K562 (cell line): ENCODE measurements at regions not wholly inside any gene's neighbourhood (a gene's known extent, or its start where the extent isn't known, plus 50 kb on each side); places are given as distances from the start of the nearest gene placed in this dataset.

Source experiments
- CBFA2T3 ChIP-seq: fragments of 450-650 bp; IDR thresholded peaks from 2 replicates; pipeline ENCODE4 v1.6.1; 2017
- CBFB ChIP-seq: sonication (generic); formaldehyde crosslinking; IDR thresholded peaks from 2 replicates; pipeline ENCODE4 v1.4.0; 2020; ENCODE audit warnings: mild to moderate bottlenecking, missing genetic modification reagents
- DNMT1 ChIP-seq: fragments of 450-650 bp; IDR thresholded peaks from 2 replicates; pipeline ENCODE4 v1.6.1; 2016; ENCODE audit warnings: antibody characterized with exemption, mild to moderate bottlenecking
- GMEB1 ChIP-seq: fragments of 250-450 bp; sonication (Bioruptor Pico); IDR thresholded peaks from 2 replicates; pipeline ENCODE4 v1.4.0; 2020; ENCODE audit warnings: mild to moderate bottlenecking
- HDAC2 ChIP-seq: fragments of 450-650 bp; IDR thresholded peaks from 2 replicates; pipeline ENCODE4 v1.6.1; 2016; ENCODE audit warnings: mild to moderate bottlenecking
- LEF1 ChIP-seq: fragments of 450-650 bp; IDR thresholded peaks from 2 replicates; pipeline ENCODE4 v1.6.1; 2016; ENCODE audit warnings: mild to moderate bottlenecking
- MBD2 ChIP-seq: sonication (generic); IDR thresholded peaks from 2 replicates; pipeline ENCODE4 v1.6.1; 2016; ENCODE audit warnings: low read depth, borderline replicate concordance
- MEF2D ChIP-seq: conservative IDR thresholded peaks from 2 replicates; pipeline ENCODE4 v1.6.1; 2016; ENCODE audit warnings: low read depth, missing genetic modification characterization, missing compliant biosample characterization
- NCOA4 ChIP-seq: fragments of 450-650 bp; IDR thresholded peaks from 2 replicates; pipeline ENCODE4 v1.6.1; 2018; ENCODE audit warnings: mild to moderate bottlenecking; ENCODE audit not compliant: partially characterized antibody
- NEUROD1 ChIP-seq: fragments of 150-350 bp; IDR thresholded peaks from 2 replicates; pipeline ENCODE4 v1.6.1; 2014; ENCODE audit warnings: borderline replicate concordance, low read length, low read depth; ENCODE audit not compliant: partially characterized antibody
- NFYB ChIP-seq: IDR thresholded peaks from 2 replicates; pipeline ENCODE4 v1.6.1; 2011; ENCODE audit warnings: mild to moderate bottlenecking, moderate library complexity; ENCODE audit not compliant: insufficient read length; ENCODE audit errors: extremely low read depth
- SMAD2 ChIP-seq: fragments of 150-350 bp; IDR thresholded peaks from 2 replicates; pipeline ENCODE4 v1.6.1; 2014; ENCODE audit warnings: low read depth, mild to moderate bottlenecking, low read length
- SMARCE1 ChIP-seq: fragments of 450-650 bp; IDR thresholded peaks from 2 replicates; pipeline ENCODE4 v1.7.1; 2016; ENCODE audit warnings: mild to moderate bottlenecking
- SP2 ChIP-seq: IDR thresholded peaks from 2 replicates; pipeline ENCODE4 v1.6.1; 2011; ENCODE audit warnings: mild to moderate bottlenecking, low read depth, low read length, moderate library complexity; ENCODE audit not compliant: poor library complexity, severe bottlenecking; ENCODE audit errors: extremely low read depth
- TAF7 ChIP-seq: fragments of 450-650 bp; IDR thresholded peaks from 2 replicates; pipeline ENCODE4 v1.6.1; 2016; ENCODE audit warnings: missing genetic modification characterization, missing compliant biosample characterization
- TCF3 ChIP-seq: sonication (generic); formaldehyde crosslinking; IDR thresholded peaks from 2 replicates; pipeline ENCODE4 v1.4.0; 2020; ENCODE audit warnings: mild to moderate bottlenecking, missing genetic modification reagents
- YBX1 ChIP-seq: fragments of 450-650 bp; IDR thresholded peaks from 2 replicates; pipeline ENCODE4 v1.7.1; 2016; ENCODE audit warnings: mild to moderate bottlenecking
- ZNF449 ChIP-seq: fragments of 250-450 bp; sonication (Bioruptor Pico); IDR thresholded peaks from 2 replicates; pipeline ENCODE4 v1.8.0; 2022; ENCODE audit warnings: moderate library complexity, mild to moderate bottlenecking, inconsistent platforms
- ZNF644 ChIP-seq: fragments of 200-800 bp; sonication (Bioruptor generic); IDR thresholded peaks from 2 replicates; pipeline ENCODE4 v1.6.1; 2016; ENCODE audit warnings: low read depth, missing genetic modification characterization, missing compliant biosample characterization
- ZNF764 ChIP-seq: fragments of 250-450 bp; sonication (Bioruptor Pico); IDR thresholded peaks from 2 replicates; pipeline ENCODE4 v1.4.0; 2020; ENCODE audit warnings: low read depth, mild to moderate bottlenecking, moderate library complexity
- TF ChIP-seq, protein P1 (sequence below), 2 experiments: fragments of 450-650 bp; IDR thresholded peaks; 2 replicates each; pipeline ENCODE4 v1.6.1; 2018; ENCODE audit warnings: mild to moderate bottlenecking in 2 of 2, low read depth in 1 of 2; ENCODE audit not compliant: partially characterized antibody in 2 of 2
- TF ChIP-seq, protein P2 (sequence below), 2 experiments: fragments of 450-650 bp; conservative IDR thresholded peaks; 2 replicates each; pipeline ENCODE4 v1.6.1; 2017; ENCODE audit warnings: mild to moderate bottlenecking in 2 of 2, moderate library complexity in 2 of 2

- TF ChIP-seq ZNF449 (CRISPR knock-in tag) (no peak), ZNF644 (no peak), DNMT1 (no peak), YBX1 (no peak), CBFA2T3 (peak; percentile 1; the same call in 1 of the 2 replicates), SMARCE1 (peak; percentile 79), TCF3 (CRISPR knock-in tag) (no peak; the same call in none of the 2 replicates), CBFB (CRISPR knock-in tag) (no peak), GMEB1 (0 out of 2 replicates have a peak, but pooled peaks have one; percentile 27), TAF7 (tag) (no peak), LEF1 (peak; percentile 82), SP2 (no peak), MEF2D (tag) (no peak; the same call in 1 of the 2 replicates), MBD2 (no peak), NCOA4 (no peak), NFYB (no peak), SMAD2 (no peak), ZNF764 (CRISPR knock-in tag) (no peak), HDAC2 (no peak), NEUROD1 (no peak)
- TF ChIP-seq, protein P1, sequence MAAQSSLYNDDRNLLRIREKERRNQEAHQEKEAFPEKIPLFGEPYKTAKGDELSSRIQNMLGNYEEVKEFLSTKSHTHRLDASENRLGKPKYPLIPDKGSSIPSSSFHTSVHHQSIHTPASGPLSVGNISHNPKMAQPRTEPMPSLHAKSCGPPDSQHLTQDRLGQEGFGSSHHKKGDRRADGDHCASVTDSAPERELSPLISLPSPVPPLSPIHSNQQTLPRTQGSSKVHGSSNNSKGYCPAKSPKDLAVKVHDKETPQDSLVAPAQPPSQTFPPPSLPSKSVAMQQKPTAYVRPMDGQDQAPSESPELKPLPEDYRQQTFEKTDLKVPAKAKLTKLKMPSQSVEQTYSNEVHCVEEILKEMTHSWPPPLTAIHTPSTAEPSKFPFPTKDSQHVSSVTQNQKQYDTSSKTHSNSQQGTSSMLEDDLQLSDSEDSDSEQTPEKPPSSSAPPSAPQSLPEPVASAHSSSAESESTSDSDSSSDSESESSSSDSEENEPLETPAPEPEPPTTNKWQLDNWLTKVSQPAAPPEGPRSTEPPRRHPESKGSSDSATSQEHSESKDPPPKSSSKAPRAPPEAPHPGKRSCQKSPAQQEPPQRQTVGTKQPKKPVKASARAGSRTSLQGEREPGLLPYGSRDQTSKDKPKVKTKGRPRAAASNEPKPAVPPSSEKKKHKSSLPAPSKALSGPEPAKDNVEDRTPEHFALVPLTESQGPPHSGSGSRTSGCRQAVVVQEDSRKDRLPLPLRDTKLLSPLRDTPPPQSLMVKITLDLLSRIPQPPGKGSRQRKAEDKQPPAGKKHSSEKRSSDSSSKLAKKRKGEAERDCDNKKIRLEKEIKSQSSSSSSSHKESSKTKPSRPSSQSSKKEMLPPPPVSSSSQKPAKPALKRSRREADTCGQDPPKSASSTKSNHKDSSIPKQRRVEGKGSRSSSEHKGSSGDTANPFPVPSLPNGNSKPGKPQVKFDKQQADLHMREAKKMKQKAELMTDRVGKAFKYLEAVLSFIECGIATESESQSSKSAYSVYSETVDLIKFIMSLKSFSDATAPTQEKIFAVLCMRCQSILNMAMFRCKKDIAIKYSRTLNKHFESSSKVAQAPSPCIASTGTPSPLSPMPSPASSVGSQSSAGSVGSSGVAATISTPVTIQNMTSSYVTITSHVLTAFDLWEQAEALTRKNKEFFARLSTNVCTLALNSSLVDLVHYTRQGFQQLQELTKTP (IDR thresholded peaks at IDR 0.05; ENCODE audit: low read depth in 1 of 2, partially characterized antibody in 2 of 2), result no peak
- TF ChIP-seq, protein P2, sequence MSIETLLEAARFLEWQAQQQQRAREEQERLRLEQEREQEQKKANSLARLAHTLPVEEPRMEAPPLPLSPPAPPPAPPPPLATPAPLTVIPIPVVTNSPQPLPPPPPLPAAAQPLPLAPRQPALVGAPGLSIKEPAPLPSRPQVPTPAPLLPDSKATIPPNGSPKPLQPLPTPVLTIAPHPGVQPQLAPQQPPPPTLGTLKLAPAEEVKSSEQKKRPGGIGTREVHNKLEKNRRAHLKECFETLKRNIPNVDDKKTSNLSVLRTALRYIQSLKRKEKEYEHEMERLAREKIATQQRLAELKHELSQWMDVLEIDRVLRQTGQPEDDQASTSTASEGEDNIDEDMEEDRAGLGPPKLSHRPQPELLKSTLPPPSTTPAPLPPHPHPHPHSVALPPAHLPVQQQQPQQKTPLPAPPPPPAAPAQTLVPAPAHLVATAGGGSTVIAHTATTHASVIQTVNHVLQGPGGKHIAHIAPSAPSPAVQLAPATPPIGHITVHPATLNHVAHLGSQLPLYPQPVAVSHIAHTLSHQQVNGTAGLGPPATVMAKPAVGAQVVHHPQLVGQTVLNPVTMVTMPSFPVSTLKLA (conservative IDR thresholded peaks at IDR 0.05), result no peak
Measured at GRCh38 chr12:92341065-92341668, 195.5 kb upstream of the BTG1 start (continued).
